ENCODE measurements at regions not wholly inside any gene's neighbourhood (a gene's known extent, or its start where the extent isn't known, plus 50 kb on each side); places are given as distances from the start of the nearest gene placed in this dataset.

DNA sequence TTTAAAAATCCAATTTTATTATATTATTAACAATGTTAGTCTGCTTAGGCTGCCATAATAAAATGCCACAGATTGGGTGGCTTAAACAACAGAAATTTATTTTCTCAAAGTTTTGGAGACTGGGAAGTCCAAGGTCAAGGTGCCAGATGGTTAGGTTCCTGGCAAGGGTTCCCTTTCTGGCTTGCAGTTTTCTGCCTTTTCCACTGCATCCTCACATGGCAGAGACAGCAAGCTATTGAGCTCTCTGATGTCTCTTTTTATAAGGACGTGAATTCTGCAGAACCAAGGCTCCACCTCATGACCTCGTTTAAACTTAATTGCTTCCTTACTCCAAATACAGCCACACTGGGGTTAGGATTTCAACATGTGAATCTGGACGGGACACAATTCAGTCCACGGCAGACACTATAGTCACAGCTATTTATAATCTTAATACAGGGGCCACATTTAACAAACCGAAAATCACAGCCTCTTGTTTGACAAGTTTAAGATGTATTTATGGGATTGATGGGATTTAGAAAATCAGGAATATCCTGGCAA lies 174.9 kb upstream of the PUM3 start:
- no peak overlapping the region for H3K4me2 ChIP-seq (ENCODE audit: insufficient read depth, insufficient read length, low read length)
- Mint-ChIP-seq H3K36me3 (ENCODE audit: insufficient read depth in 1 of 3, low read depth in 3 of 3) (no peaks in the 10 kb centered on the region; a peak in 1 of 7 replicates), H3K27ac (no peak overlapping the region), H3K9me3 (no peaks in the 10 kb centered on the region), H3K4me1 (peaks cover 8 to 13% of the 10 kb centered on the region in 2 experiments), H3K27me3 (ENCODE audit: low read depth) (no peaks in the 10 kb centered on the region), H3K4me3 (no peak overlapping the region)
- no CpG with 5 or more reads among the region's 5 CpGs for WGBS (ENCODE audit: extremely low coverage, insufficient read length, low lambda C conversion rate)
- DNase-seq, result no peak
- no peaks in the 10 kb centered on the region for H4K20me1 ChIP-seq (ENCODE audit: control insufficient read depth, insufficient read depth, insufficient read length)
- no peaks in the 10 kb centered on the region for H3K9me3 ChIP-seq (ENCODE audit: control insufficient read depth, low read depth, low read length)
- H2AK5ac ChIP-seq (ENCODE audit: insufficient read length, low read length), result no peak overlapping the region
- H3K56ac ChIP-seq (ENCODE audit: insufficient read length, low read depth, low read length), result no peak overlapping the region
- no peaks in the 10 kb centered on the region for H3K27me3 ChIP-seq (ENCODE audit: insufficient read depth, low read length)
- H3T11ph ChIP-seq (ENCODE audit: low read length), result no peak overlapping the region
- no peaks in the 10 kb centered on the region for H3K79me2 ChIP-seq (ENCODE audit: insufficient read depth, low read length)
- no peak overlapping the region for H3K9ac ChIP-seq (ENCODE audit: extremely low read depth, insufficient read length, low read length)
- H2BK5ac ChIP-seq (ENCODE audit: insufficient read length, low read length), result no peak overlapping the region
- H2BK120ac ChIP-seq (ENCODE audit: low read depth, low read length, poor library complexity, severe bottlenecking), result no peak overlapping the region
- H2BK20ac ChIP-seq (ENCODE audit: low read depth, low read length, poor library complexity, severe bottlenecking), result no peak overlapping the region
- no peak overlapping the region for H3K14ac ChIP-seq (ENCODE audit: insufficient read depth, low read length)
- no peak overlapping the region for H2AFZ ChIP-seq (ENCODE audit: low read length)
- H4K91ac ChIP-seq (ENCODE audit: insufficient read length, low read depth, low read length), result no peak overlapping the region
- TF ChIP-seq, protein P1, sequence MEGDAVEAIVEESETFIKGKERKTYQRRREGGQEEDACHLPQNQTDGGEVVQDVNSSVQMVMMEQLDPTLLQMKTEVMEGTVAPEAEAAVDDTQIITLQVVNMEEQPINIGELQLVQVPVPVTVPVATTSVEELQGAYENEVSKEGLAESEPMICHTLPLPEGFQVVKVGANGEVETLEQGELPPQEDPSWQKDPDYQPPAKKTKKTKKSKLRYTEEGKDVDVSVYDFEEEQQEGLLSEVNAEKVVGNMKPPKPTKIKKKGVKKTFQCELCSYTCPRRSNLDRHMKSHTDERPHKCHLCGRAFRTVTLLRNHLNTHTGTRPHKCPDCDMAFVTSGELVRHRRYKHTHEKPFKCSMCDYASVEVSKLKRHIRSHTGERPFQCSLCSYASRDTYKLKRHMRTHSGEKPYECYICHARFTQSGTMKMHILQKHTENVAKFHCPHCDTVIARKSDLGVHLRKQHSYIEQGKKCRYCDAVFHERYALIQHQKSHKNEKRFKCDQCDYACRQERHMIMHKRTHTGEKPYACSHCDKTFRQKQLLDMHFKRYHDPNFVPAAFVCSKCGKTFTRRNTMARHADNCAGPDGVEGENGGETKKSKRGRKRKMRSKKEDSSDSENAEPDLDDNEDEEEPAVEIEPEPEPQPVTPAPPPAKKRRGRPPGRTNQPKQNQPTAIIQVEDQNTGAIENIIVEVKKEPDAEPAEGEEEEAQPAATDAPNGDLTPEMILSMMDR (conservative IDR thresholded peaks at IDR 0.05), result no peak
- H3K27ac ChIP-seq (ENCODE audit: insufficient read length, low read depth, low read length), result no peak overlapping the region
- H3K23ac ChIP-seq (ENCODE audit: insufficient read length, low read depth, low read length), result no peak overlapping the region
- H3K4ac ChIP-seq (ENCODE audit: low read depth, low read length), result no peak overlapping the region
- no peaks in the 10 kb centered on the region for H3K4me1 ChIP-seq (ENCODE audit: insufficient read depth, low read length)
- H2BK15ac ChIP-seq (ENCODE audit: low read depth, low read length), result no peak overlapping the region
- no peak overlapping the region for H4K5ac ChIP-seq (ENCODE audit: insufficient read length, low read depth, low read length)
- no peak overlapping the region for H2BK12ac ChIP-seq (ENCODE audit: insufficient read length, low read depth, low read length)
- no peak overlapping the region for H3K18ac ChIP-seq (ENCODE audit: insufficient read length, low read depth, low read length)
- H3K23me2 ChIP-seq (ENCODE audit: insufficient read length, low read depth, low read length, poor library complexity, severe bottlenecking), result no peaks in the 10 kb centered on the region
- no peaks in the 10 kb centered on the region for H3K79me1 ChIP-seq (ENCODE audit: insufficient read depth, low read depth, low read length, poor library complexity, severe bottlenecking)
- H4K8ac ChIP-seq (replicated peaks; ENCODE audit: insufficient read length, low read depth, low read length), result no peak overlapping the region
